Glutamatergic neuron (in vitro differentiated cells): ENCODE measurements at regions not wholly inside any gene's neighbourhood (a gene's known extent, or its start where the extent isn't known, plus 50 kb on each side); places are given as distances from the start of the nearest gene placed in this dataset.

ENCODE experiments used
- DNase-seq: peaks from one replicate; pipeline ENCODE4 v3.0.0; 2022
- H3K27ac Mint-ChIP-seq: one replicate; pipeline ENCODE4 v1.8.0; 2020; ENCODE audit warnings: mild to moderate bottlenecking, mixed read lengths, inconsistent platforms; ENCODE audit not compliant: unreplicated experiment
- H3K27me3 Mint-ChIP-seq: one replicate; pipeline ENCODE4 v1.8.0; 2020; ENCODE audit warnings: mild to moderate bottlenecking, moderate library complexity, mixed read lengths, inconsistent platforms; ENCODE audit not compliant: unreplicated experiment
- H3K36me3 Mint-ChIP-seq: one replicate; pipeline ENCODE4 v1.8.0; 2020; ENCODE audit warnings: mild to moderate bottlenecking, mixed read lengths, inconsistent platforms; ENCODE audit not compliant: unreplicated experiment
- H3K4me1 Mint-ChIP-seq: one replicate; pipeline ENCODE4 v1.8.0; 2020; ENCODE audit warnings: mild to moderate bottlenecking, low read depth, mixed read lengths, inconsistent platforms; ENCODE audit not compliant: unreplicated experiment
- H3K4me3 Mint-ChIP-seq: one replicate; pipeline ENCODE4 v1.8.0; 2020; ENCODE audit warnings: mild to moderate bottlenecking, mixed read lengths, inconsistent platforms; ENCODE audit not compliant: unreplicated experiment
- H3K9me3 Mint-ChIP-seq: one replicate; pipeline ENCODE4 v1.8.0; 2020; ENCODE audit warnings: mild to moderate bottlenecking, moderate library complexity, mixed read lengths, inconsistent platforms; ENCODE audit not compliant: unreplicated experiment
- CTCF ChIP-seq: fragments of 200-600 bp; sonication (generic); IDR thresholded peaks from one replicate; pipeline ENCODE4 v1.5.0; 2021; ENCODE audit not compliant: partially characterized antibody, unreplicated experiment

GRCh38 chr4:55251342-55251741, 94.7 kb upstream of the SRD5A3 start:
- no peak overlapping the region for H3K27ac Mint-ChIP-seq
- no peak for DNase-seq
- no peaks in the 10 kb centered on the region for H3K36me3 Mint-ChIP-seq
- no peaks in the 10 kb centered on the region for H3K9me3 Mint-ChIP-seq
- no peak for TF ChIP-seq CTCF
- H3K27me3 Mint-ChIP-seq: peaks cover 3% of the 10 kb centered on the region
- H3K4me1 Mint-ChIP-seq: no peaks in the 10 kb centered on the region
- H3K4me3 Mint-ChIP-seq: no peak overlapping the region

GRCh38 chr4:55251896-55252295, 94.1 kb upstream of the SRD5A3 start:
- no peak for DNase-seq
- peaks cover 3% of the 10 kb centered on the region for H3K27me3 Mint-ChIP-seq
- no peak overlapping the region for H3K27ac Mint-ChIP-seq
- H3K9me3 Mint-ChIP-seq: no peaks in the 10 kb centered on the region
- no peaks in the 10 kb centered on the region for H3K36me3 Mint-ChIP-seq
- H3K4me1 Mint-ChIP-seq: no peaks in the 10 kb centered on the region
- no peak for TF ChIP-seq CTCF
- H3K4me3 Mint-ChIP-seq: no peak overlapping the region

GRCh38 chr4:55253948-55254593, 92.0 kb upstream of the SRD5A3 start:
- H3K27ac Mint-ChIP-seq: no peak overlapping the region
- H3K36me3 Mint-ChIP-seq: no peaks in the 10 kb centered on the region
- TF ChIP-seq CTCF: no peak
- no peaks in the 10 kb centered on the region for H3K27me3 Mint-ChIP-seq
- H3K4me1 Mint-ChIP-seq: no peaks in the 10 kb centered on the region
- no peaks in the 10 kb centered on the region for H3K9me3 Mint-ChIP-seq
- H3K4me3 Mint-ChIP-seq: no peak overlapping the region
- DNase-seq: no peak

DNA sequence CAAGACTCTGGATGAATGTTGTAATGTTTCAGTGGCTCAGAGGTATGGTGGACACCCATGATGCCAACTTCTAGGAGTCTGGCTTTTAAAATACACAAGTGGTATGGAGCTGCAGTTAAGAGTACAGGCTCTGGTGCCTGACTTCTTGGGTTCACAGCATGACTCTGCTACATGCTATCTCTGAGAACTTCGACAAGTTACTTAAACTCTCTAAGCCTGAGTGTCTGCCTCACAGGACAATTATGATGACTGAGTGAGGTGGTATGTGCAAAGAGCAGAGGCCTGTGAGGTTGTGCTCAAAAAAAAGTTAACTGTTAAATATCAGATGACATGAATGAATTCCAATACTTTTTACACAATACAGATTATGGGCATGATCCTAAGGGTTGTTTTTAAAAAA, 90.9 kb upstream of the SRD5A3 start:
- no peaks in the 10 kb centered on the region for H3K36me3 Mint-ChIP-seq
- H3K27me3 Mint-ChIP-seq: no peaks in the 10 kb centered on the region
- DNase-seq: no peak
- no peaks in the 10 kb centered on the region for H3K9me3 Mint-ChIP-seq
- H3K4me1 Mint-ChIP-seq: no peaks in the 10 kb centered on the region
- TF ChIP-seq CTCF: no peak
- H3K27ac Mint-ChIP-seq: no peak overlapping the region
- H3K4me3 Mint-ChIP-seq: no peak overlapping the region

- Mint-ChIP-seq H3K27ac (no peak overlapping the region), H3K27me3 (no peaks in the 10 kb centered on the region), H3K4me3 (no peak overlapping the region), H3K9me3 (no peaks in the 10 kb centered on the region), H3K36me3 (no peaks in the 10 kb centered on the region), H3K4me1 (no peaks in the 10 kb centered on the region)
- no peak for DNase-seq
- no peak for TF ChIP-seq CTCF
Measured at GRCh38 chr4:55256787-55257186, 89.3 kb upstream of the SRD5A3 start.
